Activated CD4-positive, alpha-beta T cell treated with anti-CD3 and anti-CD28 coated beads, Interleukin-2, Interleukin-6, amounts not matched to agents 100 ng/mL and 50 ng/mL, durations not matched to agents 16 hours and 8 hours (primary cell): ENCODE measurements at regions not wholly inside any gene's neighbourhood (a gene's known extent, or its start where the extent isn't known, plus 50 kb on each side); places are given as distances from the start of the nearest gene placed in this dataset.

Source experiments
- DNase-seq: peaks from one replicate; pipeline ENCODE4 v3.0.0-alpha.2; 2020

DNA sequence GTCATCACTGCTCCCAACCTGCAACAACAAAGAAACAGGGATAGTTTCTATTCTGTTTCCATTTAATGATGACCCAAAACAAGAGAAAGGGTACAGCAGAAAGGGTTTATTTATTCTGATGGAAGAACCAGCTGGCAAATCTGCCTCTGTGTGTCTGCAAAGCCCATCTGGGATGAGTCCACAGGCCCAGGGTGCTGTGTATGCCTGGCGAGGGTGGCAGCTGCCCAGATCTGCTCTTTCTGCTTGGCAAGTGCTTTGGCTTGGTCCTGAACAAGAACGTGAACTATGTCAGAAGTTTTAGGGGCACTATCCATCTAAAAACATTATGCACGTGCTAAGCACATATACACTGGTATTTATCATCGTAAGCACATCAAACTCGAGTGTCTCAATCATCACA is 333.8 kb downstream of the CXCL12 start:
- DNase-seq: no peak

- DNase-seq: no peak
Observed at GRCh38 chr10:44049301-44050015, 335.4 kb downstream of the CXCL12 start.

DNA sequence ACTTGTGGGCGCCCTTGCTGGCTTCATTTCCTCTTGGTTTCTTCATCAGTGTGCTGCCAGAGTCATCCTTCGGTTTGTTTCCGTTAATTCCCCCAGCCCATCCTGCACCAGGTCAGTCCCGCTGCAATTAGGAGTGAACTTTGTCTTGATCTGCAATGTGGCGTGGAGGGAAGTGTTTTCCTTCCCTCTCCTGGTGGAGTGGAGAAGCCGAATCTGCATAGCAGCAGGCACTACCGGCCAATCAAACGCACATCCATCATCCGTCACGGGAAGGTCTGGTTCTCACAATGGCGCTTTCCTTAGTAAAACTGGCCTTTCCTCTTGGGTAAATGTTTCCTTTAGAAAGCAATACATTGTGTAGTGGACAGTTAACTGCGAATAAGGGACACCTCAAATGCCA is 337.5 kb downstream of the CXCL12 start:
- no peak for DNase-seq

- DNase-seq: no peak
Observed at GRCh38 chr10:44046605-44047004, 338.3 kb downstream of the CXCL12 start.

DNA sequence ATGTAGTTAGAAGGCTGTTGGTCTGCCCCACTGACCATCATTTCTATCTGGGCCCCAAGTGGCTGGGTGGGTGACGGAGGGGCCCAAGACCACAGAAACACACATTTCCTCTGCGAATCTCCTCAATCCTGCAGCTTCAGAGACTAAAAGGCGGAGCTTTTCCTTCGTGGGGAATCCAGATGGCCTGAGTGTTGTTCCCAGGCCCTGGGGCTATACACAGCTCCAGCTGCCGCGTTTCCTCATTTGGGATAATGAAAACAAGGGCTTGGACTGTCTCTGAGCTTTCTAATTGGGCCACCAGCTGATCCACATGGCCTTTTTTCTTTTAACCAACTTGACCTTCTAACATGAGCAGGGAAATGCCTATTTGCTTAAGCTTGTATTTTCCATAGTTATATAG is 339.9 kb downstream of the CXCL12 start:
- no peak for DNase-seq

- no peak for DNase-seq
Observed at GRCh38 chr10:44044549-44044948, 340.3 kb downstream of the CXCL12 start.

GRCh38 chr10:44043646-44044375 is 341.1 kb downstream of the CXCL12 start:
- DNase-seq: no peak

GRCh38 chr10:44042926-44043602 is 341.8 kb downstream of the CXCL12 start:
- DNase-seq: no peak

- no peak for DNase-seq
Observed at GRCh38 chr10:44042075-44042770, 342.7 kb downstream of the CXCL12 start.

GRCh38 chr10:44039599-44039998 is 345.3 kb downstream of the CXCL12 start:
- DNase-seq: no peak

GRCh38 chr10:44036425-44036824 is 348.5 kb downstream of the CXCL12 start:
- no peak for DNase-seq

GRCh38 chr10:44035474-44036197 is 349.3 kb downstream of the CXCL12 start:
- DNase-seq: no peak

GRCh38 chr10:44034946-44035345 is 350.0 kb downstream of the CXCL12 start:
- DNase-seq: no peak

GRCh38 chr10:44033008-44033407 is 351.9 kb downstream of the CXCL12 start:
- no peak for DNase-seq

GRCh38 chr10:44032216-44032615 is 352.7 kb downstream of the CXCL12 start:
- DNase-seq: no peak

- DNase-seq: no peak
Observed at GRCh38 chr10:44030738-44031137, 354.2 kb downstream of the CXCL12 start.

DNA sequence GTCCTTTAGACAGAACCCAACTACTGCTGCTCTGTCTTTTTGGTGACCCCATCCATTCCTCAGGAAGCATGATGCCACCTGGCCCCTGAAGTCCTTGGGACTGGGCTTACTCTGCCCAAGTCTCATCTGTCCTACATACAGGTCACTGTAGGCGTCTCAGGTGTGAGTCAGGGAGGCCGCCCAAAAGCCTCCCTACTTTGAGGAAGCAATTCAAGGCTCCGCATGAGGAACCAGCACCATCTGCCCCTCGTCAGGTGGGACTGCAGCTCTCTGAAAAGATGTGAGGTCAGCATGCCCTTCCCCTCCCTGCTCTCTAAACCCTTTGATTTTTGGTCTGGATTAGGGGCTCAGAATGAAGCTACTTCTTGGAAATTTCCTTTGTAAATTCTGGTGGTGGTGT is 354.8 kb downstream of the CXCL12 start:
- peak; percentile 15 for DNase-seq

- no peak for DNase-seq
Observed at GRCh38 chr10:44028384-44029137, 356.3 kb downstream of the CXCL12 start.

- no peak for DNase-seq
Observed at GRCh38 chr10:44024356-44025116, 360.4 kb downstream of the CXCL12 start.

DNA sequence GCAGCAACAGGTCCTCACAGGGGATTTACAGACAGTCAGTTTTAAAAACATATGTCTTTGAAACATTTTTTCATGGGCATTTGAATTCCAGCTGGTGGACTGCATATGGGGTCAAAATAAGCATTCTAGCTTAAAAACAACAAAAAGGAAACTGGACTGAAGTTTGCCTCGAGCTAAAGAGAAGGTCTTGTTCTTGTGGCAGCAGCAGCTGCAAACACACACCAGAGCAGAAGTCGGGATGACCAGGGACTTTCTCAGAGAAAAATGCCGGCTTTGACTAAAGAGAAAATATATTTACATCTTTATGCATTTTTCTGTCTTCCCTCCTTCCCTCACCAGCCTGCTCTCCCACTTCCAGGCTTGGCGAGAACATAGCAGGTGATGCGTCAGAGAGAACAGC is 361.4 kb downstream of the CXCL12 start:
- DNase-seq: no peak

DNA sequence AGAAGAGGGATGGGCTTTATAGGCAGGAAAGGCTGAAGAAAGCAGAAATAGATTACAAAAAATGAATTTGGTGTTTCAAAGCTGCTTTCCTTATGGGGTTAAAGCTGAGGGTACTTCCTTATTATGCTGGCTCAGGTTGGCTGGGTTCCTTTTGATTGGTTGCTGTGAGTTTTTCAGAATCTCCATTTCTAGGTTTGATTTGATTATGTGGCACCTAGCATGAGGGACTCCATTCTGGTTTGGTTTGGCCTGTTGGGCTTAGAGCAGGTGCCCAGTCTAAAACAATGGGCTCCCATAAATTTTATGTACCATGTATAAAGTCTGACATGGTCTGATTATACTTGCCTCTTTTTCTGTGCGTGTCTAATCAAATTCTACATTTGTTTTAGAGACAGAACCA is 362.7 kb downstream of the CXCL12 start:
- DNase-seq: no peak
